Panc1 (cell line): ENCODE measurements at regions not wholly inside any gene's neighbourhood (a gene's known extent, or its start where the extent isn't known, plus 50 kb on each side); places are given as distances from the start of the nearest gene placed in this dataset.

Source experiments
- ATAC-seq: fragments of 200-7000 bp; cut with Tn5 transposase; 2 replicates; pipeline ENCODE4 v1.9.1; 2020; ENCODE audit warnings: mild to moderate bottlenecking, moderate library complexity
- BruUV-seq: library from RNA; stranded (reverse); fragments of 400-500 nt; replicated peaks from 2 replicates; lab custom pipeline; 2021; lab: Mats Ljungman, UMichigan
- CTCF ChIA-PET: fragments of 300-600 bp; sonication (Branson Sonifier 250); formaldehyde crosslinking; loops from one replicate; lab custom pipeline; 2022; ENCODE audit warnings: antibody characterized with exemption; lab: Charles Lee
- POLR2A ChIA-PET: fragments of 300-600 bp; sonication (Branson Sonifier 250); formaldehyde crosslinking; loops from one replicate; lab custom pipeline; 2022; ENCODE audit warnings: antibody characterized with exemption; lab: Charles Lee
- DNase-seq: peaks from one replicate; pipeline ENCODE4 v3.0.0-alpha.2; 2010; ENCODE audit warnings: low read depth, low spot score
- H3K27ac ChIP-seq: 2 replicates; pipeline ENCODE4 v1.5.1; 2011; ENCODE audit warnings: mild to moderate bottlenecking, low read length, inconsistent platforms
- H3K27me3 ChIP-seq: fragments of 200-500 bp; sonication (Bioruptor generic); 2 replicates; pipeline ENCODE4 v1.6.0; 2014; ENCODE audit warnings: low read length, inconsistent platforms; ENCODE audit not compliant: control insufficient read depth, insufficient read depth
- H3K36me3 ChIP-seq: fragments of 200-500 bp; sonication (Bioruptor generic); 2 replicates; pipeline ENCODE4 v1.5.1; 2014; ENCODE audit warnings: inconsistent platforms, mild to moderate bottlenecking, low read length, moderate library complexity; ENCODE audit not compliant: control insufficient read depth, insufficient read depth
- H3K4me1 ChIP-seq: 2 replicates; pipeline ENCODE4 v1.5.1; 2011; ENCODE audit warnings: inconsistent platforms, mild to moderate bottlenecking, low read length, moderate library complexity; ENCODE audit not compliant: control insufficient read depth, insufficient read depth
- H3K4me3 ChIP-seq, 2 experiments: 2 replicates each; pipeline ENCODE4 v1.5.1; 2011 to 2012; ENCODE audit warnings: low read depth in 2 of 2, low read length in 2 of 2, mild to moderate bottlenecking in 2 of 2, inconsistent platforms in 1 of 2, moderate library complexity in 1 of 2
- H3K9me3 ChIP-seq: fragments of 200-500 bp; sonication (Bioruptor generic); 2 replicates; pipeline ENCODE4 v1.5.1; 2014; ENCODE audit warnings: low read depth, mild to moderate bottlenecking, inconsistent platforms, low read length, moderate library complexity; ENCODE audit not compliant: control insufficient read depth, insufficient read depth
- POLR2AphosphoS5 ChIP-seq: IDR thresholded peaks from 2 replicates; pipeline ENCODE4 v1.6.1; 2012; ENCODE audit warnings: mild to moderate bottlenecking, low read depth, low read length, moderate library complexity
- SIN3A ChIP-seq: IDR thresholded peaks from 2 replicates; pipeline ENCODE4 v1.6.1; 2012; ENCODE audit warnings: low read depth, mild to moderate bottlenecking, low read length, moderate library complexity, borderline replicate concordance; ENCODE audit not compliant: insufficient read depth
- TCF7L2 ChIP-seq: IDR thresholded peaks from 2 replicates; pipeline ENCODE4 v1.6.1; 2011; ENCODE audit warnings: mild to moderate bottlenecking, low read depth, low read length, inconsistent platforms
- in situ Hi-C: cut with HindIII; loops from 2 replicates; pipeline ENCODE4 v1.10.0; 2016; ENCODE audit warnings: low sequenced_read_pairs, low pct_unique_long_range_greater_than_20kb
- intact Hi-C: fragments of 100-400 bp; cut with micrococcal nuclease; formaldehyde crosslinking; loops from one replicate; pipeline ENCODE4 v1.10.0; 2022; ENCODE audit not compliant: unreplicated experiment
- TF ChIP-seq, protein P1 (sequence below): fragments of 450-650 bp; IDR thresholded peaks from 2 replicates; pipeline ENCODE4 v1.5.1; 2017; ENCODE audit warnings: mild to moderate bottlenecking
- TF ChIP-seq, protein P2 (sequence below), 2 experiments: IDR thresholded peaks; 2 replicates each; pipeline ENCODE4 v1.6.1; 2011 to 2012; ENCODE audit warnings: low read depth in 2 of 2, control low read depth in 1 of 2, low read length in 1 of 2, mild to moderate bottlenecking in 1 of 2, moderate library complexity in 1 of 2; ENCODE audit not compliant: insufficient read depth in 1 of 2

DNA sequence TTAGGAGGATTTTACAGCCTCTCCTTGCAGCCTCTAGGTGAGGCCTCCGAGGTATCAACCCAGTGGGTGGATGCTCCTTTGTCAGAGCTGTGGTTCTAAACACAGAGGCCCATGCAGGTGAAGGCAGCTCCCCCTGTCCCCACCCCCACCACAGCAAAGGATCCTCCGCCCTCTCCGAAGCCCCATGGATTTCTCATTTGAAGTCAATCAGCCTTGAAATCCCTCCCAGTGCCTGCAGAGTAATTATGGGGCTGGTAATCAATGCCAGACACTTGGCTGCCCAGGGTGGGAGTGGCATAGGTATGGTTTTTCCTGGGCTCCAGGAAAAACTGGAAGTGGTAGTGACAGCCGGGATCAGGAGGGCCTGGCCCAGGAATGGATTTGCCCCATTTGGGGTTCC lies 119.5 kb upstream of the CSF3R start:
- no peak overlapping the region for H3K27ac ChIP-seq
- no peaks in the 10 kb centered on the region for H3K4me1 ChIP-seq
- BruUV-seq, result no TSS peak
- TF ChIP-seq, protein P1, sequence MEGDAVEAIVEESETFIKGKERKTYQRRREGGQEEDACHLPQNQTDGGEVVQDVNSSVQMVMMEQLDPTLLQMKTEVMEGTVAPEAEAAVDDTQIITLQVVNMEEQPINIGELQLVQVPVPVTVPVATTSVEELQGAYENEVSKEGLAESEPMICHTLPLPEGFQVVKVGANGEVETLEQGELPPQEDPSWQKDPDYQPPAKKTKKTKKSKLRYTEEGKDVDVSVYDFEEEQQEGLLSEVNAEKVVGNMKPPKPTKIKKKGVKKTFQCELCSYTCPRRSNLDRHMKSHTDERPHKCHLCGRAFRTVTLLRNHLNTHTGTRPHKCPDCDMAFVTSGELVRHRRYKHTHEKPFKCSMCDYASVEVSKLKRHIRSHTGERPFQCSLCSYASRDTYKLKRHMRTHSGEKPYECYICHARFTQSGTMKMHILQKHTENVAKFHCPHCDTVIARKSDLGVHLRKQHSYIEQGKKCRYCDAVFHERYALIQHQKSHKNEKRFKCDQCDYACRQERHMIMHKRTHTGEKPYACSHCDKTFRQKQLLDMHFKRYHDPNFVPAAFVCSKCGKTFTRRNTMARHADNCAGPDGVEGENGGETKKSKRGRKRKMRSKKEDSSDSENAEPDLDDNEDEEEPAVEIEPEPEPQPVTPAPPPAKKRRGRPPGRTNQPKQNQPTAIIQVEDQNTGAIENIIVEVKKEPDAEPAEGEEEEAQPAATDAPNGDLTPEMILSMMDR, result no peak
- TF ChIP-seq, protein P2, sequence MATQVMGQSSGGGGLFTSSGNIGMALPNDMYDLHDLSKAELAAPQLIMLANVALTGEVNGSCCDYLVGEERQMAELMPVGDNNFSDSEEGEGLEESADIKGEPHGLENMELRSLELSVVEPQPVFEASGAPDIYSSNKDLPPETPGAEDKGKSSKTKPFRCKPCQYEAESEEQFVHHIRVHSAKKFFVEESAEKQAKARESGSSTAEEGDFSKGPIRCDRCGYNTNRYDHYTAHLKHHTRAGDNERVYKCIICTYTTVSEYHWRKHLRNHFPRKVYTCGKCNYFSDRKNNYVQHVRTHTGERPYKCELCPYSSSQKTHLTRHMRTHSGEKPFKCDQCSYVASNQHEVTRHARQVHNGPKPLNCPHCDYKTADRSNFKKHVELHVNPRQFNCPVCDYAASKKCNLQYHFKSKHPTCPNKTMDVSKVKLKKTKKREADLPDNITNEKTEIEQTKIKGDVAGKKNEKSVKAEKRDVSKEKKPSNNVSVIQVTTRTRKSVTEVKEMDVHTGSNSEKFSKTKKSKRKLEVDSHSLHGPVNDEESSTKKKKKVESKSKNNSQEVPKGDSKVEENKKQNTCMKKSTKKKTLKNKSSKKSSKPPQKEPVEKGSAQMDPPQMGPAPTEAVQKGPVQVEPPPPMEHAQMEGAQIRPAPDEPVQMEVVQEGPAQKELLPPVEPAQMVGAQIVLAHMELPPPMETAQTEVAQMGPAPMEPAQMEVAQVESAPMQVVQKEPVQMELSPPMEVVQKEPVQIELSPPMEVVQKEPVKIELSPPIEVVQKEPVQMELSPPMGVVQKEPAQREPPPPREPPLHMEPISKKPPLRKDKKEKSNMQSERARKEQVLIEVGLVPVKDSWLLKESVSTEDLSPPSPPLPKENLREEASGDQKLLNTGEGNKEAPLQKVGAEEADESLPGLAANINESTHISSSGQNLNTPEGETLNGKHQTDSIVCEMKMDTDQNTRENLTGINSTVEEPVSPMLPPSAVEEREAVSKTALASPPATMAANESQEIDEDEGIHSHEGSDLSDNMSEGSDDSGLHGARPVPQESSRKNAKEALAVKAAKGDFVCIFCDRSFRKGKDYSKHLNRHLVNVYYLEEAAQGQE (IDR thresholded peaks at IDR 0.05; ENCODE audit: insufficient read depth in 1 of 2, low read depth in 2 of 2, low read length in 1 of 2), result no peak
- TF ChIP-seq POLR2AphosphoS5 (no peak), SIN3A (no peak)
- H3K36me3 ChIP-seq, result no peaks in the 10 kb centered on the region
- H3K27me3 ChIP-seq, result peaks cover 14% of the 10 kb centered on the region
- H3K4me3 ChIP-seq, result no peak overlapping the region
- CTCF ChIA-PET, result no interaction called here
- no peaks in the 10 kb centered on the region for H3K9me3 ChIP-seq
- intact Hi-C loops (no loop called here), in situ Hi-C loops (no loop called here)
- no peak for DNase-seq
- POLR2A ChIA-PET, result no interaction called here
- no peak for ATAC-seq

DNA sequence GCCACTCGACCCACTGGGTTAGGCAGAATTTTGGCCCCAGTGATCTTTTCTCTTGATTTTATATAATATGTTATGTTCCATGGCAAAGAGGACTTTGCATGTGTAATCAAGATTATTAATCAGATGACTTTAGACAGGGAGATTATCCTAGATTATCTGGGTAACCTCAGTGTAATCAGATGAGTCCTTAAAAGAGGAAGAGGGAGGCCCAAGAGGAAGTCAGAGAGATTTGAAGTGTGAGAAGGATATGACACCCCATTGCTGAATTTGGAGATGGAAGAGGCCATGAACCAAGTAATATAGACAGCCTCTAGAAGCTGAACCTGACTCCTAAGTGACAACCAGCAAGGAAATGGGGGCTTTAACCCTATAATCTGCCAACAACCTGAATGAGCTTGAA lies 117.1 kb upstream of the CSF3R start:
- in situ Hi-C loops, result no loop called here
- intact Hi-C loops, result no loop called here

More for the DNA sequence above, 117.1 kb upstream of the CSF3R start:
- Histone ChIP-seq H3K27me3 (peaks cover 14% of the 10 kb centered on the region), H3K36me3 (no peaks in the 10 kb centered on the region), H3K27ac (no peak overlapping the region), H3K4me3 (no peak overlapping the region), H3K4me1 (no peaks in the 10 kb centered on the region), H3K9me3 (no peaks in the 10 kb centered on the region)
- POLR2A ChIA-PET, result no interaction called here
- no TSS peak for BruUV-seq
- no peak for ATAC-seq
- TF ChIP-seq, protein P2 (IDR thresholded peaks at IDR 0.05; ENCODE audit: insufficient read depth in 1 of 2, low read depth in 2 of 2, low read length in 1 of 2), result no peak
- TF ChIP-seq, protein P1, result no peak
- TF ChIP-seq TCF7L2, result no peak
- CTCF ChIA-PET, result no interaction called here
- DNase-seq, result no peak
